ENCODE measurements at regions not wholly inside any gene's neighbourhood (a gene's known extent, or its start where the extent isn't known, plus 50 kb on each side); places are given as distances from the start of the nearest gene placed in this dataset.
A peak's percentile ranks its signal among the peaks of the same experiment; 100 is the strongest.

- DNase-seq, result no peak
Observed at GRCh38 chr1:25034736-25035522, 104.9 kb upstream of the RUNX3 start.

- no peak for DNase-seq
Observed at GRCh38 chr1:25033828-25034705, 104.0 kb upstream of the RUNX3 start.

DNA sequence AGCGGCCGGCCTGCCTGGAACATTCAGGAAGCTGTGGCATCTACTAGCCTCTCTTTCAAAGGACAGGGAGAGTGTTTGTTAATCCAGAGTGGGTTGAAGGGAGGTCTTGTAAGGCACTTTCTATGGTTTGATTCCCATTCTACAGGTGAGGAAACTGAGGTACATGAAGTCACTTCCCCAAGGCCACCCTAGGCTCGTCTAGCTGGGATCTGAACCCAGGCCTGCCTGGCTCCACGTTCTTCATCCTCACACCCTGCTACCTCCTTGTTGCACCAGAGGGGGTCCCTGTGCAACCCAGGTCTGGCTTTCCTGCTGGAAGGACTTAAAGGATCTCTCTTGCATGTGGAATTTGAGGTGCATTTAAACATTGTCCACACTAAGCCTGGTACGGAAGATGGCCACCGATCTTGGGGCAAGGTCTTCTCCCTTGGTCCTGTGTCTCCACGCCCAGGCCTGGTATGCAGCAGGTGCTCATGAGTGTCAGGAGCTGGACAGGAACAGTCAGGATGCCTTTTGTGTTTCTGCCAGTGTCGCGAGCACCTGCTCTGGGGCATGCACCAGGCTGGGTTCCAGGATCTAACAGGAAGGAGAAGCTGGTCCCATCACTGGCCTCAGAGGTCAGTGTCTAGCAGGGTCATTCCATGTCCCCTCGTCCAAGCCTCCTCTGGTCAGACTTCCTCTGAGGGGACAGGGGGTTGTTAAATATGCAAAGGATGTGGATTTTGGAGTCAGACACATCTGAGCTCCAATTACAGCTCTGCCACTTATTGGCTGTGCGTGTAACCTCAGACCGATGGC, 103.2 kb upstream of the RUNX3 start:
- no peak for DNase-seq

- DNase-seq, result peak; percentile 70
Observed at GRCh38 chr1:25031966-25032667, 102.0 kb upstream of the RUNX3 start.

DNA sequence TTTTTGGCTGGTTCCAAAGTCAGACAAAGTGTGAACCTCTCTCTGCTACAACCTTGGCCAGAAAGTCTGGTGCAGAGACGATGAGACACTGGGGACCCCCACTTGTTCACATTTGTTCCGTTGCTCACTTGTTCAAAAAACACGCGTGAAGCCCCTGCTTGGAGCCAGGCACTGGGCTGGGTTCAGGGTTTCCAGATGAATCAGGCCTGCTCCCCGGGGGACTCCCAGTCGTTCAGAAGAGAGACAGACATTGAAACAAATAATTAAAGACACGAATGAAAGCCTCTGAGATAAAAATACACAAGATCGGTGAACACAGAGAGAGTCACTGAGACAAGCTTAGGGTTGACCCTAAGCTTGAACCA, 101.5 kb upstream of the RUNX3 start:
- no peak for DNase-seq

DNA sequence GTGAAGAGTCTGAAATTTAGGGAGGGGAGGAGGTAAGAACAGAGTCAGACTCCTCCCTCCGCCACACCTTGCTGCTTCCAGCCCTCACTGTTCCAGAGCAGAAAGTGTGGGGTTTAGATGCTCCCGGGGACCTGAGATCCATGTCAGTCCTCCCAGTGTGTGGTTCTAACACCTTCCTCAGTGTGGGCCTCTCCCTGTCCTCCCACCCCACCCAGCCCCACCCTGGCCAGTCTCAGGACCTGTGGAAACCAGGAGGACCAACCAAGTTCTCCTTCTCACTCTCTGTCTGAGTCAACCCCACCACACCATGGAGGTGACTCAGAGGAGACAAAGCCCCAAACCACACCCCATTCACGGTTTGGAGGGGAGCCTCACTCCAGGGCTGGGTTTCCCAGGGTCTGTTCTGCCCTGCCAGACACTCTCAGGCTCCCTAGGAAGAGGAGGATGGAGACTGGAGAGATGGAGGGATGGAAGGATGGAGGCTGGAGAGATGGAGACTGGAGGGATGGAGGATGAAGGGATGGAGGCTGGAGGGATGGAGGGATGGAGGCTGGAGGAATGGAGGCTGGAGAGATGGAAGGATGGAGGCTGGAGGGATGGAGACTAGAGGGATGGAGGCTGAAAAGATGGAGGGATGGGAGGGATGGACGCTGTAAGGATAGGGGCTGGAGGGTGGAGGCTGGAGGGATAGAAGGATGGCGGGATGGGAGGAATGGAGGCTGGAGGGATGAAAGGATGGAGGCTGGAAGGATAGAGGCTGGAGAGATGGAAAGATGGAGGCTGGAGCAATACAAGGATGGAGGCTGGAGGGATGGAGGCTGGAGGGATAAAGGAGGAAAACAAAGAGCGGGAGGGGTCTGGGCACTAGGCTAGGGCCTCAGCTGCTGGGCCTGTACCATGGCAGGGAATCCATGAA, 100.9 kb upstream of the RUNX3 start:
- DNase-seq, result no peak

DNA sequence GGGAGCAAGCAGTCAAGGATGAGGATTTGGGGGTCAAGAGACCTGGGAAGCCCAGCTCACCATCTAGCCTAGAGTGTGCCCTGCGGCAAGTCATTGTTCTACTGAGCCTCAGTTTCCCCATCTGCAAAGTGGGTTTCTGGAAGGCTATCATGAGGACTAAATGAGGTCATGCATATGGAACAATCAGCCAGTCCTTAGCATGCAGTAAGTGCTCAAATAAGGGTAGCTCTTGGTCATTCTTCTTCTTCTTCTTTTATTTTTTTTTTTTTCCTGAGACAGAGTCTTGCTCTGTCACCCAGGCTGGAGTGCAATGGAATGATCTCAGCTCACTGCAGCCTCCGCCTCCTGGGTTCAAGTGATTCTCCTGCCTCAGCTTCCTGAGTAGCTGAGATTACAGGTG, 99.9 kb upstream of the RUNX3 start:
- DNase-seq, result no peak

DNA sequence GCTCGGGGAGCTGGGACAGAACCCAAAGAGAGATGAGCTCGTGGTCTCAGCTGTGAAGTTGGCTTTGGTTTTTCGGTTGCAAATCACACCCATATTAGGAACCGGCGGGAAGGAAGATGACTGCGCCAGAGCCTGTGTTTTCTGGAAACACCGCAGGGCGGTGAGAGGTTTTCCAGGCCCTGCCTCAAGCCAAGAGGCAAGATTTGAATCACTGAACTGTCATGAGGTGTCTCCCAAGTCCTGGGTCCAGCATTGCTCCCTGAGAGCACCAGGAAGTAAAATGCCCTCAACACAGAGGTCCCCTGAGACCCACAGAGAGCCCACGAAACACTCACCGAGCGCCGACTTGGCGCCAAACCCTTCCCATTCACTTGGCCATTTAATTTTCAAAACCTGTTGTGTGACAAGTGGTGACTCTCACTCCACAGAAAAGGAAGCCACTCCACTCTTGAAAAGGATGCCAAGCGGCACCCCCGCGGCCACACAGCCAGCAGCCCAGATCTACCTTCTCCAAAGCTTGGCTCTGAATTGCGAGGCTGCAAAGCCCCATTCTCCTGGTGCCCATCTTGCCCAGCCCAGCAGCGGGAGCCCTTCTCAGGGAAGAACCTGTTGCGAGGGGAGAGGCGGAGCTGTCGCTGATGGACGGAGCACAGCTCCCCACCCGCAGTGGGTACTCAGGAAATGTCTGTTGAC, 99.0 kb upstream of the RUNX3 start:
- DNase-seq, result no peak

GRCh38 chr1:25028587-25028906, 98.5 kb upstream of the RUNX3 start:
- no peak for DNase-seq

- no peak for DNase-seq
Observed at GRCh38 chr1:25027822-25028586, 97.9 kb upstream of the RUNX3 start.

DNA sequence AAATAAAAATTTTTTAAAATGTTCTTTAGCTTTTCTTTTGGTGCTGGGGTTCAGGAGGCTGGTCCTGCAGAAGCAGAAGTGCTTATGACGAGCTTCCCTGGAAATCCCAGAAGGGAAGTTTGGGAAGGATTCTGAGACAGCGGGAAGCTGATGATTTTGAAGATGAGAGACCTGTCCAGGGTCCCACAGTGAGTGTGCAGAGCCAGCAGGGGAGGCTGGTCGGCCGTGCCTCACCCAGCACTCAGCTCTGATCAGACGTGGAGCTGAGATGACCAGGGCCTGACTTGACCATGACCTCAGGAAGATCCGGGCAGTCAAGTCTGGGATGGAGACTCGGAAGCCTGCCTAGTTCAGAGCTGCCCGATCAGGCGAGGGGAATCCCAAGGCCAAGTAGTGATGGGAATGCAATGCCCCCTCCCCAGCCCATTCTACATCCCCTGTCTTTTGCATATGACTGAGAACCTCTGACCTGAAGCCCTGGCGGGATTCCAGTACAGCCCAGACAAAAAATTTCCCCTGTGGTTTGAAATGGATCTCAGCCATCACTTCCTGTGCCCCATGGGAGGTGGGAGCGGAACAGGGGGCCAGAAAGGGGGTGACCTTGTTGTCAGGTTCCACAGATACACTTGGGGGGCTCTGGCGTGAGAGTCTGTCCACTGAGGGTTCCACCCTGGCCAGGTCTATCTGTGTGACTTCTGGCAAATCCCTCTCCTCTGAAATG, 96.8 kb upstream of the RUNX3 start:
- DNase-seq, result no peak

GRCh38 chr1:25026304-25026703, 96.2 kb upstream of the RUNX3 start:
- DNase-seq, result no peak

- DNase-seq, result no peak
Observed at GRCh38 chr1:25024615-25025350, 94.7 kb upstream of the RUNX3 start.

- DNase-seq, result no peak
Observed at GRCh38 chr1:25023826-25024225, 93.8 kb upstream of the RUNX3 start.

- no peak for DNase-seq
Observed at GRCh38 chr1:25023190-25023578, 93.1 kb upstream of the RUNX3 start.

DNA sequence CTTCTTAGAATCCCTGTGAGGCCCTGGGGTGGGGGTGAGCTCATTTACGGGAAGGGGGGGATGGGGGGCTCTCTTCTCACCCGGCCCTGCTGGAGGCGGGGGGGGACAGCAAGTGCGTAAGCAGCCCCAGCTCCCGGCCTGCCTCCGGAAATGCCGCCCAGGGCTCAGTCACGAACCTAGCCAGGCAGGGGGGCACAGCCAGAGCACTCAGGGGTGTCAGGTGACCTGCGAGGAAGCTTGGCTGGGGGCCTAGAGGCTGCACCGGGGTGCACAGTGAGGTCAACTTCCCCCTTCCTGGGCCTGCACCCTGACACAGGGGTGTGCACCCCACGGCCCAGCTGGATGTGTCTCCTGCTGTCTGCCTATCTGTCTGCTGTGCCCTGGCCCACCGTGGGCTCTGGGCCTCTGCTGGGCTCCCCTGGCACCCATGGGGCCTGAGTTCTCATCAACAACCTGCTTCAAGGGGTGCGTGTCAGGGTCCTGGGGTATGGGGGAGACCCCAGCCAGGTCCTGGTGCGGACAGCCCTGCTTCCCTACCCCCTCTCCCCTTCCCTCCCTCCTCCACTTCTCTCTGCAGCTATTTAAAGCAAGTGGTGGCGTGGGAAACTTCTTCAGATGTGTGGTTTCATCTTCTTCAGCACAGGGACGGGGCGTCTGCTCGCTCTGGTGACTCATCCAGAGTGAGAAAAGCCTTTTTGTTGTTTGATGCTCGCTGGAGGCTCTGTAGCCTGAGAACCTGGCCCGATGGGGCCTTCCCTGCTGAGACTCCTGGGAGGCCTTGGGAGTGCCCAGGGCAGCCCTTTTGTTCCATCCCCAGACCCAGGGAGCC, 92.5 kb upstream of the RUNX3 start:
- DNase-seq, result peak; percentile 66

DNA sequence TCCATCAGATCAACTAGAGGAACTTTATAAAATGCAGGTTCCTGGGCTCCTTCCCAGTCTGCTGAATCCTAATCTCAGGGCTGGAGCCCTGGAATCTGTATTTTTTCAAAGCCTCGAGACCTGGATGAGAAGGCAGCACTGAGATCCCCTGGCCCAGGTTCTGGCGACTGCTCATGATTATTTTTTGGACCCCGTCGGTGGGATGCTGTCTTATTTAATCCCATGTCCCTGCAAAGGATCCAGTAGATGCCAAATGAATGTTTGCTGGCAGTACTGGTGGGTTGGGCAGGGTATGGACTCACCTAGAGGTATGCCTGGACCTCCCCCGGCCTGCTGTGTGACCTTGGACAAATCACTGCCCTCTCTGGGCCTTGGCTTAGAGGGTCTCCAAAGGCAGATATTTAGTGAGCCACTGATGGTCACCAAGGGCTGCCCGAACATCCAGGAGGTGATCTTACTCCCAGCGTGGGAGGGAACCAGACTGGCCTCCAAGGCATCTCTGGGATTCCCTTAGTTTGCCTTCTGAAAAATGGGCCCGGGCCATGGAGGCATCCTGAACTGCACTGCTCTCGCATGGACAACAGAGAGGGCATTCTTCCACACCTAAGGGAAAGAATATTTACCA, 91.6 kb upstream of the RUNX3 start:
- DNase-seq, result no peak

Measured in right forelimb (tissue), 1 donor.